SKM-1 treated with dmso at 0.1 percent for 144 hours (cell line): ENCODE measurements at regions not wholly inside any gene's neighbourhood (a gene's known extent, or its start where the extent isn't known, plus 50 kb on each side); places are given as distances from the start of the nearest gene placed in this dataset.

Experiments used
- DNase-seq: peaks from one replicate; lab custom pipeline; 2025; ENCODE audit not compliant: unreplicated experiment; lab: John Stamatoyannopoulos, UW

- no peak for DNase-seq
Measured at GRCh38 chr4:71930459-71930858, 101.3 kb upstream of the NPFFR2 start.

- no peak for DNase-seq
Measured at GRCh38 chr4:71932941-71933340, 98.9 kb upstream of the NPFFR2 start.

GRCh38 chr4:71938776-71939175, 93.0 kb upstream of the NPFFR2 start:
- no peak for DNase-seq

- no peak for DNase-seq
Measured at GRCh38 chr4:71941001-71941400, 90.8 kb upstream of the NPFFR2 start.

- DNase-seq: no peak
Measured at GRCh38 chr4:71944956-71945355, 86.8 kb upstream of the NPFFR2 start.

- DNase-seq: no peak
Measured at GRCh38 chr4:71945791-71946190, 86.0 kb upstream of the NPFFR2 start.

GRCh38 chr4:71958978-71959377, 72.8 kb upstream of the NPFFR2 start:
- DNase-seq: no peak

GRCh38 chr4:71962622-71963264, 69.1 kb upstream of the NPFFR2 start:
- DNase-seq: no peak

- DNase-seq: no peak
Measured at GRCh38 chr4:71974681-71975080, 57.1 kb upstream of the NPFFR2 start.

GRCh38 chr4:71976523-71976922, 55.3 kb upstream of the NPFFR2 start:
- no peak for DNase-seq

GRCh38 chr4:71978210-71978835, 53.5 kb upstream of the NPFFR2 start:
- DNase-seq: peak; percentile 54

GRCh38 chr4:71980976-71981375, 50.8 kb upstream of the NPFFR2 start:
- DNase-seq: no peak
